ENCODE measurements at regions not wholly inside any gene's neighbourhood (a gene's known extent, or its start where the extent isn't known, plus 50 kb on each side); places are given as distances from the start of the nearest gene placed in this dataset.
A peak's percentile ranks its signal among the peaks of the same experiment; 100 is the strongest.
"Not testable (repeated sequence)": the region's sequence is repeated elsewhere in the genome, so short reads cannot be mapped to it uniquely, and the experiment has no call there.

GRCh38 chr2:195150819-195151218 lies 506.2 kb upstream of the SLC39A10 start:
- DNase-seq, result no peak

GRCh38 chr2:195148004-195148403 lies 509.0 kb upstream of the SLC39A10 start:
- no peak for DNase-seq

DNA sequence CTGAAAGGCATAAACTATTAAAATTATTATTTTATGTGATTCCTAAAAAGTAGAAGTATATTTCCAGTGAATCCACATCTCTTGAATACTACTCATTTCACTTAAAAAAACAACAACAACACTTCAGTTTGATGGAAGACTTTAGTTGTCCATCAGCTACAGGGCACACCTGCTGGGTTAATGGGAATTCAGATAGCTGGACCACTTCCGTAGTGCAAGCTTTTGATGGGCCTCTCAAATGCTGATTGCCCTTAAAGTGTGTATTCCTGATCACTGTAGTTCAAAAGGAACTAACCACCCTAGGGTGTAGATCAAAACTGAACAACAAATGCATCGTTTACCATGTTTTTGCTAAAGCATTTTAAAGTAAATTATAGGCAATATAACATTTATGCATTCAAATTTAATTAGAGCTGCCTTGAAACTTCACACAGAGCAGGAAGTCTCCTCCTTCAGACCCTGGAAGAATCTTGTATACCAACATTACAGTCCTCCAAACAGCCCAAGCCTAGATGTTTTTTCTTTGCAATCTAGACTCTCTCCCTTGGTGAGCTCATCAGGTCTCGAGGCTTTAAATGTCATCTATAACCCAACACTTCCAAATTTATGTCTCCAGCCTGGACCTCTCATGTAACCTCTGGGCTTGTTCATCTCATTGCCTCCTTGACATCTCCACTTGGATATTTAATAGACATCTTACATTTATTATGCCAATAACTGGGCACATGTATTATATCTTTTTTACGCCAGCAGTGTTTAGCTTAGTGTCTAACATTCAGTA lies 510.1 kb upstream of the SLC39A10 start:
- DNase-seq, result no peak

GRCh38 chr2:195138435-195138834 lies 518.6 kb upstream of the SLC39A10 start:
- DNase-seq, result no peak

- DNase-seq, result not testable (repeated sequence)
Observed at GRCh38 chr2:195125889-195126288, 531.1 kb upstream of the SLC39A10 start.

GRCh38 chr2:195124391-195125079 lies 532.5 kb upstream of the SLC39A10 start:
- DNase-seq, result no peak

DNA sequence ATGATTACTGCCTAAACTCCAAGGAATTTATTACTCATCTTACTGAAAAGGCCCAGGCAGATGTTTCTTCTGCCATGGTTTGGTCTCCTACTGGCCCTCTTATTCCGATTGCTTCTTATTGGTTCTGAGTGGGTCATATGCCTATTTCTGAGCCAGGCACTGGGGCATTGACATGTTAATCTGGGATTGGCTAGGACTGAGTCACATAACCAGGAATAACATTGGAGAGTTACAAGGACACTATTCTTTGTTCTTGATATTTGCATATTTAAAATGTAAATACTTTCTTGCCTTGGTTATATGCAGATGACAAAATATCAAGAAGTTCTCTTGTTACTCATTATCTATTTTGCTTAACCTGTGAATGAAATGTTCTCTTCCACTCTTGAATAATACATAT lies 534.4 kb upstream of the SLC39A10 start:
- no peak for DNase-seq

DNA sequence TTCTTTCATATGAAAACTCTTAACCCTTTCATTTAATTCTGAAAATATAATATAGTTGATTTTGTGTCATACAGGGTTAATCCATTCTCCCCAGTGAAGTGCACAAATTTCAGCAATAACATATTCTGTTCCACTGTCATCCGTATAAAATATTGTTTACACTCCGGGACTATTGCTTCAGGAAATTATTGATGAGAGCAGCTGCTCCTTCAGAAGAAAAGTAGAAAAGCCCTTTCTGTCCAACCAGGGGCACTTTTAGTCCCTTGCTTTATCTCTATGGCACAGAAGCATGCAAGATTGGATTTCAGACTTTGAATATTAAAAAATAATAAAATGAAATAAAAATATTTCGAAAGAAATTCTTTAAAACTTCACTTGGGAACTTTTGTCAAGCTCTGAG lies 535.7 kb upstream of the SLC39A10 start:
- DNase-seq, result no peak

GRCh38 chr2:195119231-195119630 lies 537.8 kb upstream of the SLC39A10 start:
- no peak for DNase-seq

- DNase-seq, result no peak
Observed at GRCh38 chr2:195118276-195118675, 538.8 kb upstream of the SLC39A10 start.

DNA sequence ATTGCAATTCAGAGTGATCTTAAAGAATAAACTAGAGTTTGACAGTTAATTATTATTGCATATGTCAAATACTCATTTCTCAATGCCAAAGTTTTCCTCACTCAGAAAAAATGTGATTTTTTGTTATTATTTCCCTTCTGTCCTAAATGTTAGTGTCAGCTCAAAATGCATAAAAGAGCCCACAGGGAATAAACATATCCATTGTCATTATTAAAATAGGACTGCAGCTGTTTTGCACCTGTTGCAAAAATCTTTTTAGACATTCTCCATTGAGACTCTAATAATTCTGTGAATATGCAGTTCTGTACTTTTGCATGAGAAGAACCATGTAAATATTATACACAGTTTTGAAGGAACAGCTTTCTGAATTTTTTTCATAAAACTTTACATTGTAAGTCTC lies 540.0 kb upstream of the SLC39A10 start:
- no peak for DNase-seq

- DNase-seq, result no peak
Observed at GRCh38 chr2:195115738-195116137, 541.3 kb upstream of the SLC39A10 start.

- no peak for DNase-seq
Observed at GRCh38 chr2:195108182-195108581, 548.8 kb upstream of the SLC39A10 start.

GRCh38 chr2:195106681-195107380 lies 550.2 kb upstream of the SLC39A10 start:
- DNase-seq, result no peak

GRCh38 chr2:195105581-195105980 lies 551.4 kb upstream of the SLC39A10 start:
- peak; percentile 1 for DNase-seq

GRCh38 chr2:195094330-195094729 lies 562.7 kb upstream of the SLC39A10 start:
- peak; percentile 3 for DNase-seq

DNA sequence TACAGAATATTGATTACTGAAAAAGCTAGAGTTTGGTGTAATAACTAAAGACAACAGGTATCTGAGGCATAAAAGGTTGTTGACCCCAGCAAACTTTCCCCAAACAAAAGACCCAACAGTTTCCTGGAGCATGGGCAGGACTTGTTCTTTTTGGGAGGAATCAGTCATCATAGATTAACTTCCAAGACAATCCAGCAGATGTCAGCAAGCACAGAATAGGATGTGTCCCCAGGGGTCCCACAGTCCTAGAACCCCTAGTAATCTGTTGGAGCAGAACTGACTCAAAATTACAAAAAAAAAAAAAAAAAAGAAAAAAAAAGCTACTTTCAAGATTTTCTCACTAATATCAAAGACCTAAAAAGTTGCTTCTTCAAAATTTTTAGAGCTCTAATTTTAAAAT lies 564.7 kb upstream of the SLC39A10 start:
- DNase-seq, result no peak

DNA sequence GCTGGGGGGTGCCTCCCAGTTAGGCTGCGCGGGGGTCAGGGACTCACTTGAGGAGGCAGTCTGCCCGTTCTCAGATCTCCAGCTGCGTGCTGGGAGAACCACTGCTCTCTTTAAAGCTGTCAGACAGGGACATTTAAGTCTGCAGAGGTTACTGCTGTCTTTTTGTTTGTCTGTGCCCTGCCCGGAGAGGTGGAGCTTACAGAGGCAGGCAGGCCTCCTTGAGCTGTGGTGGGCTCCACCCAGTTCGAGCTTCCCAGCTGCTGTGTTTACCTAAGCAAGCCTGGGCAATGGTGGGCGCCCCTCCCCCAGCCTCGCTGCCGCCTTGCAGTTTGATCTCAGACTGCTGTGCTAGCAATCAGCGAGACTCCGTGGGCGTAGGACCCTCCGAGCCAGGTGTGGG lies 584.2 kb upstream of the SLC39A10 start:
- DNase-seq, result not testable (repeated sequence)

- no peak for DNase-seq
Observed at GRCh38 chr2:195057001-195057400, 600.0 kb upstream of the SLC39A10 start.

- no peak for DNase-seq
Observed at GRCh38 chr2:195055996-195056395, 601.0 kb upstream of the SLC39A10 start.

DNA sequence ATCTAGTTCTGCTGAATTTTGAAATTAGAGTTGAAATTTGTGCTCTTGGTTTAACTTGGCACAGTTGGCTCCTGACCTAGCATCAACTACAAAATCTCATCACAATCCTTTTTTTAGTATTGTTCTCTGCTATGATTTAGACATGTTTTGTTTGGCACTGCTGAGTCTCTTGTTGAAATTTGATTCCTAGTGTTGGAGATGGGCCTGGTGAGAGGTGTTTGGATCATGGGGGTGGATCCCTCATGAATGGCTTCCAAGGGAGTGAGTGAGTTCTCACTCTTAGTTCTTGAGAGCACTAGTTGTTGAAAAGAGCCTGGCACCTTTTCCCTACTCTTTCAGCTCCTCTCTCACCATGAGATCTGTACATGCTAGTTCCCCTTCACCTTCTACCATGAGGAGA lies 605.6 kb upstream of the SLC39A10 start:
- DNase-seq, result peak; percentile 33

DNA sequence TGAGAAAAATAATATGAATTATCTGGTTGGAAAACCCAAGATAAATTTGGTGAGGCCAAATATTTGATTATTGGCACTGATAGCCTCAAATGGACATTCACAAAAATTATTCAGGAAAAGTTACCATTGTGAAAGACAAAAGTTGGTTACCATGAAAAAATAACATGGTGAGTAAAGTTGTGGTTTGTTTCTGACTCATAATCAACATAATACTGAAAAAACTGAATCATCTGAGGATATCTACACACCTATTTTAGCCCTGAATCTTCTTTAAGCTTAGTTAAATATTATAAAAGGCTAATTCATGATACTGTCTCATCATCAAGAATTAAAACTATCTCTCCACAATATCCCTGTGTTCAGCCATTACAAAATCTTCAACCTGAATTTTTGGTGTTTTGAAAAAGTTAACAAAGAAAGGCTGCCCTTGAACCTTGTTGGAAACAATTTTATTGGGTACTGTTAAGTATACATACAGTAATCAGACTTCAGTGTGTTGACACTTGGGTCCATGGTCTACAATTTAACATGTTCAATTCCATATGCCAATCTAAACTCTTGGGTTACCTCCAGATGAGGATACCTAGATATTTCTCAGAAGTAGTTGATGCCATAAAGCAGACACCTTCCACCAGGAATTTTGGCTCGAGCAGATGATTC lies 607.5 kb upstream of the SLC39A10 start:
- DNase-seq, result peak; percentile 42

DNA sequence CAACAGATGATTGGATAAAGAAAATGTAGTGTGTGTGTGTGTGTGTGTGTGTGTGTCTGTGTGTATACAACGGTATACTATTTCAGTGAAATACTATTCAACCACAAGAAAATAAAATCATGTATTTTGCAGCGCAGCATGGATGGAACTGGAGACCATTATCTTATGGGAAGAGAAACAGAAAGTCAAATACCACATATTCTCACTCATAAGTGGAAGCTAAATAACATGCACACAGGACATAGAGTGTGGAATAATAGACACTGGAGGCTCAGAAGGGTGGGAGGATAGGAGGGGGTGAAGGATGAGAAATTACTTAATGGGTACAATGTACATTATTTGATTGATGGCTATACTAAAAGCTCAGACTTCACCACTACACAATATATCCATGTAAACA lies 609.1 kb upstream of the SLC39A10 start:
- DNase-seq, result no peak

Measured in fibroblast of skin of back (primary cell).